Urinary bladder (tissue), 3 donors: ENCODE measurements at regions not wholly inside any gene's neighbourhood (a gene's known extent, or its start where the extent isn't known, plus 50 kb on each side); places are given as distances from the start of the nearest gene placed in this dataset.

Experiments used
- DNase-seq: peaks from one replicate; pipeline ENCODE4 v3.0.0-alpha.2; 2015; ENCODE audit errors: extremely low spot score
- H3K27ac ChIP-seq: one replicate; pipeline ENCODE4 v1.5.1; 2013; ENCODE audit warnings: low read depth, mild to moderate bottlenecking, moderate library complexity
- H3K36me3 ChIP-seq: one replicate; pipeline ENCODE4 v1.6.1; 2013; ENCODE audit warnings: mild to moderate bottlenecking, moderate library complexity; ENCODE audit not compliant: insufficient read depth
- H3K4me1 ChIP-seq: one replicate; pipeline ENCODE4 v1.6.1; 2013; ENCODE audit warnings: mild to moderate bottlenecking, moderate library complexity; ENCODE audit not compliant: insufficient read depth
- H3K4me3 ChIP-seq: one replicate; pipeline ENCODE4 v1.5.1; 2013; ENCODE audit warnings: low read depth, low read length
- WGBS: extraction: QIAGEN DNeasy Blood & Tissue Kit; methylation state at CpG from one replicate; pipeline ENCODE4 v1.1.7; 2013; 5-methylcytosine and 5-hydroxymethylcytosine counted together
- donor health status: healthy with polysubstance abuse.
- donor health status: healthy.

DNA sequence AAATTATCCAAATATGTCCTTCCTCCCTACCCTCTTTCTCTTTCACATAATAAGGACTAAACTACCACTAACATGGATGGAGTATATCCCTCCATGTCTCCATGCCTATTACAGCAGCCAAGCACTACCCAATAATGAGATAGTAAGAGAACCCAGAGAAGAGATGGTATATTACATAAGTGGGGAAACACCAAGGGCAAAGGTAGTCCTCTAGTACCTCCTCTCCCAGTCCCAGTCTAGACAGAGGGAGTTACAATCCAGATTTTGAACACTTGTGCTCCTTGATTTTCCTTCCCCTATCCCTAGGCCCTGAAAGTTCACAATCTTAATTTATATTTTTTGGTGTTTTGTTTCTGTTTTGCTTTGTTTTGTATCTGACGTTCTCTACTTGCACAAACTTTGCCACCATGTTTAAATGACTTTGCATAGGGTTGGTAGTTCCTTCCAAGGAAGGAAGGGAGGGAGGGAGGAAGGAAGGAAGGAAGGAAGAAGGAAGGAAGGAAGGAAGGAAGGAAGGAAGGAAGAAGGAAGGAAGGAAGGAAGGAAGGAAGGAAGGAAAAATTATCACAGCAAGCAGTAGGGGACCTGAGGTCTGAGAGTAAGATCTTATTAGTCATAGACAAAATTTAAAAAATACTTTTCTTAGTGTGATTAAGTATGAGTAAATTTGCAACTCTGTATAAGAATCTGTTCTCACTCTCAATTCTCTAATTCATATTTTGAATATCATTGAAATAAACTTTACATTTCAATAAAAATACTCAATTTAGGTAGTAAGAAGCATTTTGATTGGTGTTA is 521.9 kb downstream of the PTPRC start:
- no peak overlapping the region for H3K4me3 ChIP-seq
- WGBS: 87% methylated on average over 1 of the region's 1 CpG
- no peak for DNase-seq
- no peaks in the 10 kb centered on the region for H3K4me1 ChIP-seq
- no peaks in the 10 kb centered on the region for H3K36me3 ChIP-seq
- no peak overlapping the region for H3K27ac ChIP-seq

DNA sequence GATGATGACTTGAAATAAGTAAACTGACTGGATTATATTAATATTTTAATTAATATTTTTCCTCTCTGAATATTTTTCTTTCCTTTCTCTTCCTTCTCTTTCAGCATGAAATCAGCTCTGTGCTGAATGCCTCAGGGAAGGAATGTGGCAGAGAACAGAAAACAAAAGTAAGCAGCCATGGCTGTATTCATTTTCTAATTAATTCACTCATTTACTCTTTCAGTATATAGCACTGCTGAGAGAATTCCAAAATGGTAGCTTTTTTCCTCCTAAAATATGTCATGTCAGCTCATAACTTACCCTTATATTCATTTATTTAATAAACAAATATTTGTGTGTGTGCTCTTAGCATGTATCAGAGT is 522.5 kb downstream of the PTPRC start:
- no peaks in the 10 kb centered on the region for H3K4me1 ChIP-seq
- H3K36me3 ChIP-seq: no peaks in the 10 kb centered on the region
- H3K4me3 ChIP-seq: no peak overlapping the region
- DNase-seq: no peak
- H3K27ac ChIP-seq: no peak overlapping the region

GRCh38 chr1:199161766-199162303 is 523.0 kb downstream of the PTPRC start:
- no peak overlapping the region for H3K27ac ChIP-seq
- DNase-seq: no peak
- H3K4me3 ChIP-seq: no peak overlapping the region
- no peaks in the 10 kb centered on the region for H3K36me3 ChIP-seq
- H3K4me1 ChIP-seq: no peaks in the 10 kb centered on the region
- WGBS: 89% methylated on average over 3 of the region's 3 CpGs

GRCh38 chr1:199163267-199163666 is 524.4 kb downstream of the PTPRC start:
- no peaks in the 10 kb centered on the region for H3K4me1 ChIP-seq
- no peak for DNase-seq
- no peak overlapping the region for H3K27ac ChIP-seq
- WGBS: 26% methylated on average over 4 of the region's 4 CpGs
- H3K4me3 ChIP-seq: no peak overlapping the region
- no peaks in the 10 kb centered on the region for H3K36me3 ChIP-seq

DNA sequence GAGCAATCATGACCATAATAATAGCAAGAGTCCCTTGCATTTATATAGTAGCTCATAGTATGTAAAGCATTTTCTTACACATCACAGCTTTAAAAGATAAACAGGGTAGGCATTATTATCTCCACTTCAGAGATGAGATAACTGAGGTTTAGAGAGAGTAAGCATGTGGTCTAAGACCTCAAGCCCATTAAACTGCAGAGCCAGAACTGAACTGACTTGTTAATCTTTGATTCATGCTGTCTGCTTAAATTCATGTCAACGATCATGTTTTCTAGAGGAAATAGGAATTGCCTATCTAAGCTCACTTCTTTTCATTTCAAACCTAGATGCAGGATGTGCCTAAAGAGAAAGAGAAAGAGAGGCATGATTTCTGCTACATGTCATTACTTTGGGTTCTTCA is 524.8 kb downstream of the PTPRC start:
- Histone ChIP-seq H3K4me3 (no peak overlapping the region), H3K27ac (no peak overlapping the region)
- 6% methylated on average over 1 of the region's 1 CpG for WGBS

DNA sequence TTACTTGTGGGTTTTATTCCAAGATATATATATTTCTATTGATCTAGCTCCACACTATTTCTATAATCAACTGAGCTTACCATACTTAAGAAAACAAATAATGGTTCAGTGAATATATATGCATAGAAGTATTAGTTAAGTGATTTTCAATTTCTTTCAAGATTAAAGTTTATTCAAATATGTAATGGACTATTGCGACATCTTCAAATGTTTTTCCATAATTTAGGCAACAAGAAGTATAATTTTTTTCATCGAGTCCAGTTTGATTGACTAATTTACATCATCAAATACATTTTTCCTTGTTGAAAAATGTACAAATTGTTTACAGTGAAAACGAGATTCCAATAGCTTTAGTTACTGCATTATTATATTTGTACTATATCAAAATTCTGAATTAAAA is 528.6 kb downstream of the PTPRC start:
- no peak for DNase-seq
- WGBS: 82% methylated on average over 3 of the region's 3 CpGs
- no peaks in the 10 kb centered on the region for H3K4me1 ChIP-seq
- no peak overlapping the region for H3K4me3 ChIP-seq
- no peaks in the 10 kb centered on the region for H3K36me3 ChIP-seq
- H3K27ac ChIP-seq: no peak overlapping the region

More for the DNA sequence above, 524.8 kb downstream of the PTPRC start:
- Histone ChIP-seq H3K36me3 (no peaks in the 10 kb centered on the region), H3K4me1 (no peaks in the 10 kb centered on the region)
- no peak for DNase-seq

DNA sequence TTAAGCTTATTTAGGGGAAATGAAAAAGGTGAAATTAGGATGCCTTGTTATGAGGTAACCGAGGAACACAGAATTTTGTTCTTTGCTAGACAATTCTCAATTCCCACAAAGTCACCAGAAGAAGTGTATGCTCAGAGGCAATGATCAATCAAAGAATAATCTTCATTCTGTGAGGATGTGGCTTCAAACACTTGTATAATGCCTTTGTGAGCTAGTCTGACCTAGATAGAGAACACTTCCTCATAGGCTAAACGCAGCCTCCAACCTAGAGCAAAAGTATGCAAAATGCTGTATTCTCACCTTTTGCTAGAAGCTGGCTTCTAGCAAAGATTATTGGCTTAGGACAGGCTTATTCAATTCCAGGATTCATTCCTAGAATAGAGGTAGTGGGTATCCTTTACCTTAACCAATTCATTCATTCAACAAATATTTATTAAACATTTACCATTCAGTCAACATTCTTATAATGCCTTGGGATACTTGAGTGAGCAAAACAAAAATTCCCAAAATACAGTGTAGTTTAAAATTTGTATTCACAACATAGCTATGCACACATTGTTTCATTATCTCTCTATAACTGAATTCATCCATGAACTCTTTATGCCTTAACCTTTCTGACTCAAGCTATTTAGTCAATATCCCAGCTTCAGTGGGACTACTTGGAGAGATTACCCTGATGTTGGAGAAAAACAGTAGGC is 530.2 kb downstream of the PTPRC start:
- DNase-seq: no peak
- Histone ChIP-seq H3K4me3 (no peak overlapping the region), H3K4me1 (no peaks in the 10 kb centered on the region), H3K27ac (no peak overlapping the region), H3K36me3 (no peaks in the 10 kb centered on the region)
- 90% methylated on average over 2 of the region's 2 CpGs for WGBS

GRCh38 chr1:199170711-199171110 is 531.9 kb downstream of the PTPRC start:
- no peaks in the 10 kb centered on the region for H3K4me1 ChIP-seq
- DNase-seq: no peak
- H3K4me3 ChIP-seq: no peak overlapping the region
- H3K36me3 ChIP-seq: no peaks in the 10 kb centered on the region
- WGBS: 94% methylated on average over 3 of the region's 3 CpGs
- no peak overlapping the region for H3K27ac ChIP-seq

GRCh38 chr1:199172171-199173124 is 533.6 kb downstream of the PTPRC start:
- Histone ChIP-seq H3K4me3 (no peak overlapping the region), H3K4me1 (no peaks in the 10 kb centered on the region), H3K36me3 (no peaks in the 10 kb centered on the region), H3K27ac (no peak overlapping the region)
- no peak for DNase-seq
- WGBS: 72% methylated on average over 4 of the region's 4 CpGs

DNA sequence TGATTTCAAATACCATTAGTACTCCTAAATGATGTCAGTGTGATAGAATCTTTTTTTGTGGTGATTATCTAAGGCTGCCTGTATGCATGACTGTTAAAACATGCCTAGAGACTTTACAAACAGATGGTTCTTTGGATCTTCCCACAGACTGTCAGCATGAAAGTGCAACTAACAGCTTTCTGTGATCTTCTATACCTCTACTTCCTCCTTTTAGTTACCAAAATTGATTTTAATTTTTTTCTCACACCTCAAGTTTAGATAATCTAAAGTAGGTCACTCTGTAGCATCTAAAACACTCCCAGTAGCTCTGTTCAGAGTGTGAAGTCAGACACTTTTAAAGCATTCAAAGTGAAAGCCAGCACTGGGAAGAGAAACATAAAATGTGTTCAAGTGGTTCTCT is 534.5 kb downstream of the PTPRC start:
- Histone ChIP-seq H3K27ac (no peak overlapping the region), H3K36me3 (no peaks in the 10 kb centered on the region), H3K4me3 (no peak overlapping the region), H3K4me1 (no peaks in the 10 kb centered on the region)
- DNase-seq: no peak

GRCh38 chr1:199174336-199174735 is 535.5 kb downstream of the PTPRC start:
- H3K36me3 ChIP-seq: no peaks in the 10 kb centered on the region
- H3K4me1 ChIP-seq: no peaks in the 10 kb centered on the region
- no peak overlapping the region for H3K4me3 ChIP-seq
- no peak overlapping the region for H3K27ac ChIP-seq
- no peak for DNase-seq

DNA sequence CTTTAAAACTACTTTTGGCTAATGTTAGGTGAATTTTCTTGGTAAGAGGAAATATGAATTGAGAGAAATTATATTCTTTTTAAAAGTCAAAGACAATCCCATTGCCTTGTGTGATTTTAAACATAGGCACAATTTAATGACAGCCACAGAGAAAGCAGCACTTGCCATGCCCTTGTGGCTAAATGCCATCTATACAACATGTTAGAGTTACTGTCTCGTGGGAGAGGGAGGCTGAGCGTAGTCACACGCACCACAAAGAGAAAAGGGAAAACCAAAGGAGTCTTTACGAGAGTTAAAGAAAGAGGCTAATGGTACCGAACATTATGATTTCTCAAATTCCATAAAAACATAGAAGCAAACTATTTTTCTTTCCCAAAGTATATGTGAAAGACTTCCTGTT is 537.9 kb downstream of the PTPRC start:
- 85% methylated on average over 5 of the region's 5 CpGs for WGBS
- Histone ChIP-seq H3K4me1 (no peaks in the 10 kb centered on the region), H3K4me3 (no peak overlapping the region), H3K36me3 (no peaks in the 10 kb centered on the region), H3K27ac (no peak overlapping the region)
- no peak for DNase-seq

GRCh38 chr1:199177241-199177640 is 538.4 kb downstream of the PTPRC start:
- no peak for DNase-seq
- Histone ChIP-seq H3K4me1 (no peaks in the 10 kb centered on the region), H3K36me3 (no peaks in the 10 kb centered on the region), H3K27ac (no peak overlapping the region), H3K4me3 (no peak overlapping the region)
- 79% methylated on average over 4 of the region's 4 CpGs for WGBS
